Small intestine (tissue), 7 donors: ENCODE measurements at regions not wholly inside any gene's neighbourhood (a gene's known extent, or its start where the extent isn't known, plus 50 kb on each side); places are given as distances from the start of the nearest gene placed in this dataset.

ENCODE experiments used
- DNase-seq, 2 donors: peaks; one replicate each; pipeline versions ENCODE4 v3.0.0 to v3.0.0-alpha.2; 2013
- FAIRE-seq: peaks from 2 replicates; lab custom pipeline; 2012; peaks lifted over from hg19 to GRCh38; lab: Jason Lieb, UNC
- H3K27ac ChIP-seq, 3 donors: one replicate each; pipeline ENCODE4 v1.5.1; 2013; ENCODE audit warnings: low read length in 2 of 3, mild to moderate bottlenecking in 2 of 3, control low read depth in 1 of 3, inconsistent platforms in 1 of 3, low read depth in 1 of 3, moderate library complexity in 1 of 3
- H3K27me3 ChIP-seq, 3 donors: one replicate each; pipeline ENCODE4 v1.6.1; 2013; ENCODE audit warnings: low read length in 3 of 3, inconsistent platforms in 1 of 3; ENCODE audit not compliant: control insufficient read depth in 3 of 3, insufficient read depth in 3 of 3
- H3K36me3 ChIP-seq, 3 donors: one replicate each; pipeline ENCODE4 v1.6.1; 2013; ENCODE audit warnings: low read length in 3 of 3, inconsistent platforms in 1 of 3, low read depth in 1 of 3, mild to moderate bottlenecking in 1 of 3, moderate library complexity in 1 of 3; ENCODE audit not compliant: control insufficient read depth in 3 of 3, insufficient read depth in 2 of 3
- H3K4me1 ChIP-seq, 3 donors: one replicate each; pipeline ENCODE4 v1.6.1; 2013; ENCODE audit warnings: low read length in 2 of 3, inconsistent platforms in 1 of 3, low read depth in 1 of 3, mild to moderate bottlenecking in 1 of 3, moderate library complexity in 1 of 3; ENCODE audit not compliant: control insufficient read depth in 3 of 3, insufficient read depth in 2 of 3
- H3K4me3 ChIP-seq, 3 donors: one replicate each; pipeline ENCODE4 v1.5.1; 2013; ENCODE audit warnings: low read length in 3 of 3, control low read depth in 1 of 3, inconsistent platforms in 1 of 3, low read depth in 1 of 3, mild to moderate bottlenecking in 1 of 3, moderate library complexity in 1 of 3
- H3K9me3 ChIP-seq, 2 donors: one replicate each; pipeline ENCODE4 v1.6.1; 2013; ENCODE audit warnings: low read depth in 1 of 2, low read length in 1 of 2; ENCODE audit not compliant: control insufficient read depth in 2 of 2, insufficient read depth in 1 of 2
- WGBS, 3 donors: extraction: QIAGEN DNeasy Blood & Tissue Kit; methylation state at CpG; one replicate each; pipeline ENCODE4 v1.1.7; 2013; 5-methylcytosine and 5-hydroxymethylcytosine counted together
- donor health status: healthy with polysubstance abuse.
- donor health status: control.
- donor health status: control.
- donor health status: Bipolar disorder and iron deficiency.
- donor health status: healthy.

DNA sequence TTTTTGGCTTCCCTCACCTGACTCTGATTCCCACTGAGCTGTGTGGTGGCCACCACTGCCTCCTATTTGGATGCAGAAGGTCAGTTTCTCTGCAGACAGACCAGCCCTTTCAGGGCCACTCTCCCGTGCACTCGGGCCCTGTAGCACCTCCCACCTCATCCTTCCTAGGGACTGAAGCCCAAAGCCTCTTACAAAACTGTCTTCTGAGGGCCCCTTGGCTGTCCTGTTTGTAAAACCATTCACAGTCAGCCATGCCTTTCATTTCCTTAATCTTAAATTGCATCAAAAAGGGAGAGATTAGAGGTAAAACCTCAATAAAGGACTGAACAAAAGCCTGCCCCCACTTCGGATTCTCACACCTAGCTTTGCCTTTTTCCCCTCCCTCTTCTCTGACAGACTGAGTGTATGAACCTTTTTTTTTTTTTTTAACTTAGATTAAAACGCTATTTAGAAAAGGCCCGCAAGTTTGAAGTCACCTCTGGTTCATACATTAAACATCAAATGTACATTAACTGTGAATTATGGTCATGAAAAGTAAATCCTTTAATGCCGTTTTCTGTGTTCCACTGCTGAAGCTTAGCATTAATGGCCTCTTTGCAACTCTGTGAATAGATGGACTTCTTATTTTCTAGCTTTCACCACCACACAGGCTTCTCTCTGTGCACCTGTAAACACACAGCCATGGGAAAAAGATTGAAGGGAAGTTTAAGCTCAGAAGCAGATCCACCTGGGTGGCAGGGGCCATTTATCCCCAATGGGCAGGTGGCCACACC lies 247.2 kb upstream of the CADM1 start:
- Histone ChIP-seq H3K36me3 (no peaks in the 10 kb centered on the region), H3K4me3 (no peak overlapping the region), H3K27ac (no peak overlapping the region), H3K27me3 (peaks cover 0 to 12% (median 0%) of the 10 kb centered on the region in 3 donors), H3K9me3 (no peaks in the 10 kb centered on the region), H3K4me1 (no peaks in the 10 kb centered on the region)
- DNase-seq (no peak), FAIRE-seq (no peak)
- WGBS, 3 donors: 77 to 84% (median 82%) methylated on average over 6 of the region's 6 CpGs

DNA sequence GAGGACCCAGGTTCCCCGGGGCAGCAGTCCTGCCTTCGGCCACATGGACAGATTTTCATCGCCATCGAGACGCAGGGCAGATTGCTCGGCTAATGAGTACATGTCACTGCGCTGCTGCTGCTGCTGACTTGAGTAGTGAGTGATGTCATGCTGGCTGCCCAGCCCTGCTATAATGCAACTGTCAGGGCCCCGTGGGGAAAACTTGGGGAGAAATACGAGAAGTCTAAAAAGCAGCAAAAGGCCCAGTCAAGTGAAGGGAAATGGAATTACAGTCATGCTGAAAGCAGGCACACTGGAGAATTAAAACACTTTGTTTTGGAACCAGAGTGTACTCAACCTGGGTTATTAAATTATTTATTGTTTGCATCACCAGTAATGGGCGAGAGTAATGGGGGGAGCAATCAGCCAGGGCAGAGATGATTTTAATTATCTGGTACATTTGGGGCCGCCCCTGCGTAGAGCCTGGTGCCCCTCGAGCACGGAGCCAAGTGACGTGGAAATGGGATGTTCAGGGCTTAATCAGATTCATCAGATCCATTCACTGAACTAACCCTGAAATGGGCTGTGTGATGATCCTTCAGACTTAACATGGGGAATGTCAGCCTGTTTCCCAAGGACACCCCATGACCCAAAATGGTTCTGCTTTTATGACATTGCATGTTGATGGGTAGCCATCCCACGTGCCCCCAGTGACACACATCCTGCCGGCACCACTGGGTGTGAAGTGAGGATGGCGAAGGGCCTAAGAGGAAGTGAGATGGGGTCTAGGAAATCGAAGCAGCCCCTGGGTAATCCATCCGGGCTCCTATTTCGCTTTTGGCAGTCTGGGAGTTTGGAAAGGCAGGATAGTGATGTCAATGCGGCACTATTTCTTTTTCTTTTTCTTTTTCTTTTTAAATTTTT lies 241.6 kb upstream of the CADM1 start:
- FAIRE-seq: no peak

DNA sequence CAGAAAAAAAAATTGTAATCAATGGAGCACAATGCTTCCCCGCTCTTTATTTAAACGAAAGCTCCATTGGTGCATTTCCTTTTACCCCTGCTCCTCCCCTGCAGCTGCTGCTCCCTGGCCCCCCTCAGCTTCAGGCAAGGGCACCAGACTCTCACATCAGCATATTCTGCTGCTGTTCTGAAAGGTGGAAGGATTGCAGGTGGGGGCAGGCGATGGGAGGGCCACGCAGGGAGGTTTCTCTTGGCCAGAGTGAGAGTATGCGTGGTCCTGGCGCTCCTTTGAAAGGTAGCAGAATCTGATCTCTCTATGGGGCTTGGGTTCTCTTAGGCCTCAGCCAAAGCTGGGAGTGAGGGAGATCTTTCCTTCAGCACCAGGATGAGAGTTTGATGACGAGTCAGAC lies 240.9 kb upstream of the CADM1 start:
- WGBS, 3 donors: 80 to 83% (median 80%) methylated on average over 7 of the region's 7 CpGs
- FAIRE-seq (no peak), DNase-seq (no peak)
- Histone ChIP-seq H3K4me1 (no peaks in the 10 kb centered on the region), H3K36me3 (no peaks in the 10 kb centered on the region), H3K27me3 (peaks cover 0 to 8% (median 0%) of the 10 kb centered on the region in 3 donors), H3K27ac (no peak overlapping the region), H3K9me3 (no peaks in the 10 kb centered on the region), H3K4me3 (no peak overlapping the region)

More for the DNA sequence above, 241.6 kb upstream of the CADM1 start:
- WGBS, 3 donors: 82 to 89% (median 89%) methylated on average over 22 of the region's 22 CpGs
- no peaks in the 10 kb centered on the region for H3K9me3 ChIP-seq
- no peak overlapping the region for H3K27ac ChIP-seq
- H3K4me3 ChIP-seq: no peak overlapping the region
- H3K36me3 ChIP-seq: no peaks in the 10 kb centered on the region
- peaks cover 0 to 8% (median 0%) of the 10 kb centered on the region in 3 donors for H3K27me3 ChIP-seq
- DNase-seq: no peak
- H3K4me1 ChIP-seq: no peaks in the 10 kb centered on the region

DNA sequence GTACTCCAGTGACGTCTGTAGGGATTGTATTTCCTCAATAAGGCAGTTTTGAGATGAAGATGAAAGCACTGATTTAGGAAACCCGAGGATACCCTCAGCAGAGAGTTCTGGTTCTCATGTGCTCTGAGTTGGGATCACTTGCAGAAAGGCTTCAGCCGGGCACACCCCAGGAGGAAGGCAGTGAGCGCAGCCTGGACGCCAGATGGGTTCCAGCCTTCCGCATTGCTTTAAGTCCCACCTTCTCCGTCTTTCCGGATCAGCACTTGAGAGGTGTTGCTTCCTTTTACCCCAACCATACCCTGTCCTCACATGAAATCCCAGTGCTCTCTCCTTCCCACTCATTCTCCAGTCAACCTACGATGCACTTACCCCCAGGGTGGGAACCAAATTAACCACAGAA lies 239.5 kb upstream of the CADM1 start:
- Histone ChIP-seq H3K4me1 (no peaks in the 10 kb centered on the region), H3K27me3 (peaks cover 0 to 4% (median 0%) of the 10 kb centered on the region in 3 donors), H3K27ac (no peak overlapping the region), H3K9me3 (no peaks in the 10 kb centered on the region), H3K36me3 (no peaks in the 10 kb centered on the region), H3K4me3 (no peak overlapping the region)
- DNase-seq (no peak), FAIRE-seq (no peak)
- 83 to 88% (median 87%) methylated on average over 9 of the region's 9 CpGs for WGBS, 3 donors

DNA sequence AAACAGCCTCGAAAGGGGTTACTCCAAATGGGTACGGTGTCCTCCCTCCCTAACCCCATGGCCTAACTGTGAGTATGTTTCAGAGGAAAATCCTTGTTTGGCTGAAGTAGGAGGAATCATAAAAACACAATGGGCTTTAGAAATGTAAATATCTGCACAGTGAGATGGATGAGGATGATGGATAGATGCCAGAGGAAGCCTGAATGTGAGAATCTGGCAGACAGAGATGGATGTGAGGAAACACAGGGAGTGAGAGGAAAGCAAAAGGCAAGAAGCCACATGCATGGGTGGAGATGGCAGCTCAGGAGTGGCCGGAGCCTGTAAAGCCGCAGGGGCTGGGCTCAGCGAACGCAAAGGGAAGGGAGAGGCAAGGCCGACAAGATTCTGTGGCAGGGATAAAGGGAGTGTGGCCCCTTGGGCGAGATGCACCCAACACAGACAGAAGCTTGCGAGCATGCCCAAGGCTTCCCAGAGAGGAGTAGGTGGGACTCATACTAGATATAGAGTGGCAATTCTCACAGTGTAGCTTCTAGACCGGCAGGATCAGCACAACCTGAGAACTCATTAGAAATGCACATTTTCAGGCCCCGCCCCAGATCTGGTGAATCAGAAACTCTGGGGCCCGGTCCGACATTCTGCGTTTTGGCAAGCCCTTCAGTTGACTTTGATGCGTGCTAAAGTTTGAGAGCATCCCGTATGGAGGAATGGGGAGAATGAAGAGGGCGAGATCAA lies 237.3 kb upstream of the CADM1 start:
- FAIRE-seq: no peak
- Histone ChIP-seq H3K27ac (no peak overlapping the region), H3K9me3 (no peaks in the 10 kb centered on the region), H3K36me3 (no peaks in the 10 kb centered on the region), H3K4me1 (no peaks in the 10 kb centered on the region), H3K27me3 (peaks cover 0 to 4% (median 0%) of the 10 kb centered on the region in 3 donors), H3K4me3 (no peak overlapping the region)
- 84 to 91% (median 87%) methylated on average over 17 of the region's 17 CpGs for WGBS, 3 donors
- no peak for DNase-seq

DNA sequence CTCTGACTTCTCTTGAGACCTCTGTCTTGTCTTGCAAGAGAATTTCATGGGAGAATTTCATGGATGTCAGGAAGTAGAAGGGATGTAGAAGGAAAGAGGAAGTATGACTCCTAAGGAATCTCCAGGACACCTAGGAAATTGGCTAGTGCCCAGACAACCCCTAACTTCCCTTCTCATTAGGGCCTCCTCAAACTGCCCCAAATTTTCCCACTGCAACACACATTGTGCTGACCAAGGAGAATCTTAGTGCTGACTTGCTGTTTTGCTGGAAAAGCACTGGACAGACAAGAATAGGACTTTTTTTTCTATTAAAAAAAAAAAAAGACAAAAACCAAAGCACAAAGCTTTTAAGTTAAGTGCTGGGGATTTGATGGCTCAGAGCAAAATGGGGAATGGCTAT lies 236.1 kb upstream of the CADM1 start:
- H3K36me3 ChIP-seq: no peaks in the 10 kb centered on the region
- H3K4me3 ChIP-seq: no peak overlapping the region
- H3K27ac ChIP-seq: no peak overlapping the region
- no peak for DNase-seq
- peaks cover 0 to 4% (median 0%) of the 10 kb centered on the region in 3 donors for H3K27me3 ChIP-seq
- FAIRE-seq: no peak
- no peaks in the 10 kb centered on the region for H3K9me3 ChIP-seq
- no peaks in the 10 kb centered on the region for H3K4me1 ChIP-seq

DNA sequence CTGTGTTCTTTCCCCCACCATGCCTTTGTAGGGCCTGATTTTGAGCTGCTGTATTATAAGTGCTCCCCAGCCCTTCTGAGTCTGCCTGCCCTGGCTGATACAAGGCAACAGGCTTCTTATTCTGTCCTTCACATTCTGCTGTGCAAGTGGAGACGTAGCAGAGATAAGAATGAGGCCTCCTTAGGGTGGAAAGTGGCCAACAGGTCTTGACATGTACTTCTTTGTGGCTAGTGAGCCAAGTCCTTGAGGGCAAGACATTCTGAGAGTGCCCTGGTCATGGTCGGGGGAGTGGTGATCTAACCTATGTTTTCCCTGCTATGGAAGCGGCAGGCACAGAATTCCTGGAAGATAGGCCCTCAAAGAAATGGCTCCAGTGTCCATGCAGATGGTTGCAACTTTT lies 235.7 kb upstream of the CADM1 start:
- H3K36me3 ChIP-seq: no peaks in the 10 kb centered on the region
- no peaks in the 10 kb centered on the region for H3K4me1 ChIP-seq
- WGBS, 3 donors: 82 to 96% (median 85%) methylated on average over 3 of the region's 3 CpGs
- no peak overlapping the region for H3K4me3 ChIP-seq
- no peak for FAIRE-seq
- peaks cover 0 to 4% (median 0%) of the 10 kb centered on the region in 3 donors for H3K27me3 ChIP-seq
- H3K27ac ChIP-seq: no peak overlapping the region
- H3K9me3 ChIP-seq: no peaks in the 10 kb centered on the region
- DNase-seq: no peak

DNA sequence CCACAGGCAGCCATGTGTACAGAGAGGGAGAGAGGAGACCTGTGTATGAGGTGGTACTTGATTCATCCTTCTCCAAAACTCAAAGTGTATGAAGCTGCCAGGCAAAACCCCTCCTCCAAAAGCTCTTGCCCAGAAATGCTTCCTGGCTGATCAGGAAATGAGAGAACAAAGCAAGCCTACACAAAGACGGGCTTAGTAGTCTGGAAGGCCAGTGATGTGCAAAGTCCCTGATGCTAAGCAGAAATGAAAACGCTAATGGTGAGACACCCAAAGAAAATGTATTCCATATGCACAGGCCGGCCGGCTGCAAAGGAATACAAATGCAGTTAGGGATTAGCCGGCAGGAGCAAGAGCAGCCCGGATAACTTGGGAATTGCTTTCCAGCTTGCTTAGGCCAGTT lies 234.9 kb upstream of the CADM1 start:
- no peak overlapping the region for H3K4me3 ChIP-seq
- no peak for FAIRE-seq
- WGBS, 3 donors: 69 to 74% (median 74%) methylated on average over 6 of the region's 6 CpGs
- H3K27me3 ChIP-seq: peaks cover 0 to 4% (median 0%) of the 10 kb centered on the region in 3 donors
- no peak for DNase-seq
- H3K4me1 ChIP-seq: no peaks in the 10 kb centered on the region
- no peaks in the 10 kb centered on the region for H3K36me3 ChIP-seq
- H3K27ac ChIP-seq: no peak overlapping the region
- no peaks in the 10 kb centered on the region for H3K9me3 ChIP-seq
